ENCODE measurements at regions not wholly inside any gene's neighbourhood (a gene's known extent, or its start where the extent isn't known, plus 50 kb on each side); places are given as distances from the start of the nearest gene placed in this dataset.

- TF ChIP-seq USF1 (CRISPR knock-in tag; IDR thresholded peaks at IDR 0.05) (no peak), ERG (CRISPR knock-in tag; IDR thresholded peaks at IDR 0.05) (no peak)
These were observed 212.3 kb downstream of the PALM2AKAP2 start (continued) for GRCh38 chr9:109992293-109992692.

- TF ChIP-seq USF2 (CRISPR knock-in tag; IDR thresholded peaks at IDR 0.05): peak; percentile 81
- no peak for TF ChIP-seq KAT7 (CRISPR knock-in tag; IDR thresholded peaks at IDR 0.05; ENCODE audit: borderline replicate concordance)
- TF ChIP-seq JUN (CRISPR knock-in tag; IDR thresholded peaks at IDR 0.05): no peak
- no peak for TF ChIP-seq NR2C2 (CRISPR knock-in tag; IDR thresholded peaks at IDR 0.05)
- TF ChIP-seq PREB (CRISPR knock-in tag; IDR thresholded peaks at IDR 0.05; ENCODE audit: borderline replicate concordance): no peak
- TF ChIP-seq TEAD4 (CRISPR knock-in tag; IDR thresholded peaks at IDR 0.05): no peak
- no peak for TF ChIP-seq TEAD1 (CRISPR knock-in tag; IDR thresholded peaks at IDR 0.05)
- 0 out of 2 replicates have a peak, but pooled peaks have one; percentile 68 for TF ChIP-seq ZNF512 (CRISPR knock-in tag; IDR thresholded peaks at IDR 0.05; ENCODE audit: borderline replicate concordance)
- Mint-ChIP-seq H3K4me3 (no peak overlapping the region), H3K4me1 (peaks cover 13% of the 10 kb centered on the region), H3K27ac (no peak overlapping the region), H3K9me3 (peaks cover 26% of the 10 kb centered on the region), H3K27me3 (ENCODE audit: low read depth) (no peaks in the 10 kb centered on the region; the same call in none of the 2 replicates), H3K36me3 (peaks cover 10% of the 10 kb centered on the region)
- ChIA-PET CTCF (no interaction called here), POLR2A (no interaction called here)
- DNase-seq (ENCODE audit: low spot score): no peak
- peak; percentile 55 for ATAC-seq
These were observed 213.4 kb downstream of the PALM2AKAP2 start for GRCh38 chr9:109993250-109993978.

GRCh38 chr9:109994141-109994540 is 213.8 kb downstream of the C9orf152 start:
- no peak overlapping the region for H3K4me3 Mint-ChIP-seq
- no peak overlapping the region for H3K27ac Mint-ChIP-seq
- TF ChIP-seq ZNF416 (CRISPR knock-in tag; IDR thresholded peaks at IDR 0.05): no peak
- TF ChIP-seq EMX1 (CRISPR knock-in tag; IDR thresholded peaks at IDR 0.05): no peak
- TF ChIP-seq JAZF1 (CRISPR knock-in tag; IDR thresholded peaks at IDR 0.05): no peak
- no peak for TF ChIP-seq ZNF281 (CRISPR knock-in tag; IDR thresholded peaks at IDR 0.05)
- TF ChIP-seq ZNF423 (CRISPR knock-in tag; IDR thresholded peaks at IDR 0.05): no peak
- no peak for TF ChIP-seq ZNF317 (CRISPR knock-in tag; IDR thresholded peaks at IDR 0.05; ENCODE audit: borderline replicate concordance, low read depth)
- TF ChIP-seq ELF4 (CRISPR knock-in tag; IDR thresholded peaks at IDR 0.05; ENCODE audit: low read depth): no peak
- no peak for TF ChIP-seq TCF7 (CRISPR knock-in tag; IDR thresholded peaks at IDR 0.05; ENCODE audit: low read depth)
- no peak for TF ChIP-seq PRRX2 (CRISPR knock-in tag; IDR thresholded peaks at IDR 0.05)
- no peak for TF ChIP-seq SP1 (CRISPR knock-in tag; conservative IDR thresholded peaks at IDR 0.05)
- TF ChIP-seq GRHL2 (CRISPR knock-in tag; IDR thresholded peaks at IDR 0.05; ENCODE audit: insufficient replicate concordance, severe bottlenecking): no peak
- TF ChIP-seq RORB (CRISPR knock-in tag; IDR thresholded peaks at IDR 0.05): no peak
- TF ChIP-seq USF2 (CRISPR knock-in tag; IDR thresholded peaks at IDR 0.05): no peak
- no peak for TF ChIP-seq NR1H2 (CRISPR knock-in tag; IDR thresholded peaks at IDR 0.05)
- TF ChIP-seq ESRRA (CRISPR knock-in tag; IDR thresholded peaks at IDR 0.05; ENCODE audit: borderline replicate concordance): no peak
- TF ChIP-seq ZNF396 (CRISPR knock-in tag; IDR thresholded peaks at IDR 0.05; ENCODE audit: borderline replicate concordance): no peak
- no peak for TF ChIP-seq JUN (CRISPR knock-in tag; IDR thresholded peaks at IDR 0.05)

More at GRCh38 chr9:109994141-109994540, 213.8 kb downstream of the C9orf152 start:
- ChIA-PET CTCF (no interaction called here), POLR2A (no interaction called here)
- Mint-ChIP-seq H3K27me3 (ENCODE audit: low read depth) (no peaks in the 10 kb centered on the region; the same call in none of the 2 replicates), H3K4me1 (peaks cover 13% of the 10 kb centered on the region), H3K36me3 (peaks cover 10% of the 10 kb centered on the region), H3K9me3 (peaks cover 21% of the 10 kb centered on the region)
- ATAC-seq (no peak), DNase-seq (ENCODE audit: low spot score) (no peak)

Measured in WTC11 (cell line).